ENCODE measurements at regions not wholly inside any gene's neighbourhood (a gene's known extent, or its start where the extent isn't known, plus 50 kb on each side); places are given as distances from the start of the nearest gene placed in this dataset.

- H3K4me1 ChIP-seq: peaks cover 15% of the 10 kb centered on the region
Observed at GRCh38 chr6:126118058-126118755, 131.9 kb downstream of the TRMT11 start.

GRCh38 chr6:126118936-126119335 lies 132.6 kb downstream of the TRMT11 start:
- DNase-seq: no peak
- Histone ChIP-seq H3K9me3 (no peaks in the 10 kb centered on the region), H3K4me1 (peaks cover 15% of the 10 kb centered on the region), H3K27me3 (no peaks in the 10 kb centered on the region), H3K36me3 (no peaks in the 10 kb centered on the region), H3K4me3 (ENCODE audit: low read depth, low read length) (no peak overlapping the region)
- no peak for TF ChIP-seq CTCF (IDR thresholded peaks at IDR 0.05; ENCODE audit: low read depth, low read length)

More at GRCh38 chr6:126118058-126118755, 131.9 kb downstream of the TRMT11 start:
- H3K36me3 ChIP-seq: no peaks in the 10 kb centered on the region
- TF ChIP-seq CTCF (IDR thresholded peaks at IDR 0.05; ENCODE audit: low read depth, low read length): no peak
- H3K9me3 ChIP-seq: no peaks in the 10 kb centered on the region
- peak; percentile 49 for DNase-seq
- H3K4me3 ChIP-seq (ENCODE audit: low read depth, low read length): no peak overlapping the region
- no peaks in the 10 kb centered on the region for H3K27me3 ChIP-seq

GRCh38 chr6:126123226-126123625 lies 136.9 kb downstream of the TRMT11 start:
- Histone ChIP-seq H3K4me1 (peaks cover 11% of the 10 kb centered on the region), H3K27me3 (no peaks in the 10 kb centered on the region), H3K36me3 (no peaks in the 10 kb centered on the region), H3K4me3 (ENCODE audit: low read depth, low read length) (no peak overlapping the region), H3K9me3 (no peaks in the 10 kb centered on the region)
- TF ChIP-seq CTCF (IDR thresholded peaks at IDR 0.05; ENCODE audit: low read depth, low read length): no peak
- peak; percentile 47 for DNase-seq

- H3K4me3 ChIP-seq (ENCODE audit: low read depth, low read length): no peak overlapping the region
- H3K4me1 ChIP-seq: peaks cover 5% of the 10 kb centered on the region
- no peaks in the 10 kb centered on the region for H3K27me3 ChIP-seq
- no peak for DNase-seq
- no peaks in the 10 kb centered on the region for H3K36me3 ChIP-seq
- no peaks in the 10 kb centered on the region for H3K9me3 ChIP-seq
- TF ChIP-seq CTCF (IDR thresholded peaks at IDR 0.05; ENCODE audit: low read depth, low read length): peak; percentile 35; the same call in 1 of the 2 replicates
Observed at GRCh38 chr6:126127659-126128058, 141.3 kb downstream of the TRMT11 start.

- DNase-seq: no peak
- TF ChIP-seq CTCF (IDR thresholded peaks at IDR 0.05; ENCODE audit: low read depth, low read length): no peak
- H3K27me3 ChIP-seq: no peaks in the 10 kb centered on the region
- no peaks in the 10 kb centered on the region for H3K4me1 ChIP-seq
- no peaks in the 10 kb centered on the region for H3K9me3 ChIP-seq
- H3K4me3 ChIP-seq (ENCODE audit: low read depth, low read length): no peak overlapping the region
- H3K36me3 ChIP-seq: 0 out of 2 replicates have a peak, but pooled peaks cover 2% of the 10 kb centered on the region
Observed at GRCh38 chr6:126131246-126131645, 144.9 kb downstream of the TRMT11 start.

GRCh38 chr6:126133984-126134383 lies 147.6 kb downstream of the TRMT11 start:
- H3K36me3 ChIP-seq: 0 out of 2 replicates have a peak, but pooled peaks cover 2% of the 10 kb centered on the region
- no peak for TF ChIP-seq CTCF (IDR thresholded peaks at IDR 0.05; ENCODE audit: low read depth, low read length)
- DNase-seq: no peak
- H3K4me1 ChIP-seq: no peaks in the 10 kb centered on the region
- no peaks in the 10 kb centered on the region for H3K9me3 ChIP-seq
- H3K4me3 ChIP-seq (ENCODE audit: low read depth, low read length): no peak overlapping the region
- H3K27me3 ChIP-seq: no peaks in the 10 kb centered on the region

All from BE2C (cell line).